ENCODE measurements at regions not wholly inside any gene's neighbourhood (a gene's known extent, or its start where the extent isn't known, plus 50 kb on each side); places are given as distances from the start of the nearest gene placed in this dataset.

DNA sequence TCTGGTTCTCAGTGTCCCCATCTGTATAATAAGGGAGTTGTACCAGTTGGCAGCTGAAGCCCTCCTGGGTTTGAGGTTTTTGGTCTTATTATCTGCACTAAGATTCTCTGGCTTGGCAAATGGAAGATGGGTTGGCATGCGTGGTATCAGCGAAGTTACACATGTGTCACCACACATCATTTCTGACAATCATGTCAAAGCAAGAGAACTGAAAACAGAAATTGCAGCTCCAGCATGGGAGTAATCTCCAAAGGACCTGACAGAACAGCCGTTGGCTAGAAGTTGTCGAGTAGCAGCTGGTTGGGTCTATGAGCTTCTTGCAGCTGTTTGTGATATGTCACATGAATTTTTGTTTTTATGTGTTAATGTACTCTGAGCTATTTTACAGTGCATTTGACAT lies 317.4 kb downstream of the SLC4A3 start:
- no peak for TF ChIP-seq EZH2 (IDR thresholded peaks at IDR 0.05; ENCODE audit: insufficient read depth, poor library complexity, severe bottlenecking)
- no peak for TF ChIP-seq EZH2phosphoT487 (IDR thresholded peaks at IDR 0.05; ENCODE audit: insufficient read depth, low read depth)
